GM12878 (cell line): ENCODE measurements at regions not wholly inside any gene's neighbourhood (a gene's known extent, or its start where the extent isn't known, plus 50 kb on each side); places are given as distances from the start of the nearest gene placed in this dataset.

Source experiments
- ATAC-seq: fragments of 200-7000 bp; cut with Tn5 transposase; 3 replicates; pipeline ENCODE4 v1.9.1; 2020; ENCODE audit warnings: mild to moderate bottlenecking, moderate library complexity
- BruUV-seq: library from RNA; stranded (reverse); fragments of 400-500 nt; replicated peaks from 2 replicates; lab custom pipeline; 2021; lab: Mats Ljungman, UMichigan
- CTCF ChIA-PET: fragments of 300-600 bp; sonication (Branson Sonifier 250); formaldehyde crosslinking; extraction: SDS; loops from one replicate; lab custom pipeline; 2021; ENCODE audit warnings: inconsistent platforms; lab: Yijun Ruan, JAX
- POLR2A ChIA-PET: fragments of 350-600 bp; formaldehyde crosslinking; extraction: SDS; loops from one replicate; lab custom pipeline; 2021; ENCODE audit warnings: inconsistent platforms; lab: Charles Lee
- RAD21 ChIA-PET: fragments of 300-600 bp; sonication (Branson Sonifier 250); formaldehyde crosslinking; loops from one replicate; lab custom pipeline; 2023; ENCODE audit warnings: antibody characterized with exemption; ENCODE audit not compliant: unreplicated experiment; lab: Charles Lee
- SMC1A ChIA-PET: fragments of 300-600 bp; sonication (Branson Sonifier 250); formaldehyde crosslinking; loops from one replicate; lab custom pipeline; 2023; ENCODE audit not compliant: unreplicated experiment, uncharacterized antibody; lab: Charles Lee
- DNase-seq: peaks from one replicate; pipeline ENCODE4 v3.0.0-alpha.2; 2011; ENCODE audit warnings: low read depth, low spot score
- FAIRE-seq: peaks from 3 replicates; lab custom pipeline; 2011; peaks lifted over from hg19 to GRCh38; lab: Jason Lieb, UNC
- H2AFZ ChIP-seq: 2 replicates; pipeline ENCODE4 v1.6.0; 2011; ENCODE audit warnings: low read depth, low read length, control low read depth; ENCODE audit not compliant: control insufficient read depth
- H3K27ac ChIP-seq: 2 replicates; pipeline ENCODE4 v1.5.1; 2011; ENCODE audit warnings: control low read depth; ENCODE audit not compliant: control insufficient read depth, insufficient read depth
- H3K27me3 ChIP-seq, 2 experiments: replicated peaks in 1 of 2; 2 replicates each; pipeline versions ENCODE4 v1.6.0 to v1.6.1; 2011; ENCODE audit warnings: low read length in 1 of 2; ENCODE audit not compliant: control insufficient read depth in 2 of 2, insufficient read depth in 2 of 2
- H3K36me3 ChIP-seq, 2 experiments: 2 replicates each; pipeline ENCODE4 v1.5.1; 2011; ENCODE audit warnings: low read length in 1 of 2; ENCODE audit not compliant: control insufficient read depth in 2 of 2, insufficient read depth in 2 of 2
- H3K4me1 ChIP-seq: 2 replicates; pipeline ENCODE4 v1.6.1; 2011; ENCODE audit warnings: mild to moderate bottlenecking, low read length, moderate library complexity, mixed read lengths; ENCODE audit not compliant: control insufficient read depth, insufficient read depth
- H3K4me2 ChIP-seq: 2 replicates; pipeline ENCODE4 v1.6.0; 2011; ENCODE audit warnings: control low read depth; ENCODE audit not compliant: control insufficient read depth, insufficient read depth
- H3K4me3 ChIP-seq: fragments of 200-600 bp; sonication (generic); 2 replicates; pipeline ENCODE4 v1.5.1; 2016
- H3K79me2 ChIP-seq: 2 replicates; pipeline ENCODE4 v1.6.0; 2011; ENCODE audit warnings: low read length; ENCODE audit not compliant: control insufficient read depth, insufficient read depth
- H3K9ac ChIP-seq: 2 replicates; pipeline ENCODE4 v1.8.0; 2011; ENCODE audit warnings: low read length, control low read depth, mixed read lengths; ENCODE audit not compliant: control insufficient read depth, insufficient read depth
- H3K9me3 ChIP-seq: replicated peaks from 3 replicates; pipeline ENCODE4 v1.5.1; 2011; ENCODE audit warnings: mild to moderate bottlenecking, low read length; ENCODE audit not compliant: control insufficient read depth, insufficient read depth
- H4K20me1 ChIP-seq: 2 replicates; pipeline ENCODE4 v1.6.0; 2011; ENCODE audit not compliant: control insufficient read depth, insufficient read depth
- BMI1 ChIP-seq: fragments of 450-650 bp; IDR thresholded peaks from 2 replicates; pipeline ENCODE4 v1.6.1; 2016; ENCODE audit warnings: mild to moderate bottlenecking, moderate library complexity, borderline replicate concordance
- EZH2 ChIP-seq: IDR thresholded peaks from 2 replicates; pipeline ENCODE4 v1.6.1; 2012; ENCODE audit warnings: low read depth, mild to moderate bottlenecking, control low read depth, inconsistent platforms, low read length, borderline replicate concordance; ENCODE audit not compliant: control insufficient read depth
- HSF1 ChIP-seq: fragments of 150-350 bp; IDR thresholded peaks from 2 replicates; pipeline ENCODE4 v1.6.1; 2014; ENCODE audit warnings: mild to moderate bottlenecking, low read depth, low read length
- POU2F2 ChIP-seq: IDR thresholded peaks from 3 replicates; pipeline ENCODE4 v1.6.1; 2011; ENCODE audit warnings: low read depth, mild to moderate bottlenecking, low read length, borderline replicate concordance
- RBBP5 ChIP-seq: fragments of 200-600 bp; sonication (generic); conservative IDR thresholded peaks from 2 replicates; pipeline ENCODE4 v1.6.1; 2016
- SIX5 ChIP-seq: IDR thresholded peaks from 2 replicates; pipeline ENCODE4 v1.6.1; 2011; ENCODE audit warnings: mild to moderate bottlenecking, low read depth, low read length, moderate library complexity; ENCODE audit not compliant: severe bottlenecking
- ZNF274 ChIP-seq: IDR thresholded peaks from one replicate; pipeline ENCODE4 v1.8.0; 2011; ENCODE audit not compliant: insufficient read length, insufficient read depth
- WGBS: methylation state at CpG from one replicate; pipeline ENCODE4 v1.1.6; 2016; ENCODE audit warnings: low lambda C conversion rate; ENCODE audit not compliant: insufficient replicate concordance, insufficient coverage; ENCODE audit errors: missing lambda C conversion rate; 5-methylcytosine and 5-hydroxymethylcytosine counted together
- in situ Hi-C: fragments of 300-500 bp; cut with MboI; formaldehyde crosslinking; loops from 9 replicates; pipeline ENCODE4 v1.14.3; 2018; ENCODE audit warnings: mixed read lengths
- intact Hi-C: fragments of 100-400 bp; cut with micrococcal nuclease; formaldehyde crosslinking; loops from one replicate; pipeline ENCODE4 v1.14.2; 2022; ENCODE audit not compliant: unreplicated experiment

- in situ Hi-C loops (no loop called here), intact Hi-C loops (no loop called here)
- FAIRE-seq (no peak), ATAC-seq (no peak), DNase-seq (no peak)
- BruUV-seq = no TSS peak
- H3K79me2 ChIP-seq = no peaks in the 10 kb centered on the region
- no peak overlapping the region for H3K9ac ChIP-seq
- ChIA-PET POLR2A (no interaction called here), RAD21 (no interaction called here), CTCF (no interaction called here), SMC1A (interaction anchor here (0.9 kb wide), 1 partner anchor 28 kb away, joined by 3 read pairs; no protein-coding TSS in a partner anchor)
- H3K9me3 ChIP-seq = no peaks in the 10 kb centered on the region
- no peaks in the 10 kb centered on the region for H3K27me3 ChIP-seq
- no peaks in the 10 kb centered on the region for H4K20me1 ChIP-seq
- TF ChIP-seq EZH2 = no peak
- TF ChIP-seq POU2F2 = no peak
- WGBS = 8% methylated on average over 5 of the region's 5 CpGs
- no peak overlapping the region for H3K4me3 ChIP-seq
- no peaks in the 10 kb centered on the region for H3K36me3 ChIP-seq
- no peaks in the 10 kb centered on the region for H3K4me1 ChIP-seq
- H3K27ac ChIP-seq = no peak overlapping the region
- no peak overlapping the region for H2AFZ ChIP-seq
- H3K4me2 ChIP-seq = no peak overlapping the region
These were observed 220.5 kb upstream of the SLC35B3 start for GRCh38 chr6:8655670-8656454.

- Histone ChIP-seq H2AFZ (no peak overlapping the region), H3K79me2 (no peaks in the 10 kb centered on the region), H3K9me3 (no peaks in the 10 kb centered on the region), H3K4me2 (no peak overlapping the region), H3K27me3 (no peaks in the 10 kb centered on the region), H3K27ac (no peak overlapping the region), H3K4me3 (no peak overlapping the region), H3K9ac (no peak overlapping the region), H3K4me1 (no peaks in the 10 kb centered on the region), H3K36me3 (no peaks in the 10 kb centered on the region), H4K20me1 (no peaks in the 10 kb centered on the region)
- no peak for FAIRE-seq
- intact Hi-C loops = no loop called here
- TF ChIP-seq SIX5 = peak; percentile 34
- TF ChIP-seq RBBP5 = no peak
- no peak for TF ChIP-seq BMI1
- no peak for TF ChIP-seq HSF1
- TF ChIP-seq ZNF274 = no peak
- DNase-seq = no peak
- BruUV-seq = no TSS peak
- in situ Hi-C loops = no loop called here
- no peak for ATAC-seq
- CTCF ChIA-PET = no interaction called here
- SMC1A ChIA-PET = no interaction called here
- 3% methylated on average over 3 of the region's 3 CpGs for WGBS
- RAD21 ChIA-PET = no interaction called here
- POLR2A ChIA-PET = no interaction called here
These were observed 217.4 kb upstream of the SLC35B3 start for GRCh38 chr6:8652710-8653109.
